IMR-90 (cell line): ENCODE measurements at regions not wholly inside any gene's neighbourhood (a gene's known extent, or its start where the extent isn't known, plus 50 kb on each side); places are given as distances from the start of the nearest gene placed in this dataset.

Experiments used
- CTCF ChIP-seq: conservative IDR thresholded peaks from 2 replicates; pipeline ENCODE4 v1.5.1; 2012; ENCODE audit warnings: mild to moderate bottlenecking, low read depth, low read length, improper control_type of control experiment
- MXI1 ChIP-seq: IDR thresholded peaks from 2 replicates; pipeline ENCODE4 v1.6.1; 2012; ENCODE audit warnings: low read depth, mild to moderate bottlenecking, low read length, moderate library complexity, borderline replicate concordance

- TF ChIP-seq CTCF: no peak
- no peak for TF ChIP-seq MXI1
Observed at GRCh38 chr6:49220293-49220692, 242.8 kb downstream of the MMUT start.
